ENCODE measurements at regions not wholly inside any gene's neighbourhood (a gene's known extent, or its start where the extent isn't known, plus 50 kb on each side); places are given as distances from the start of the nearest gene placed in this dataset.

DNA sequence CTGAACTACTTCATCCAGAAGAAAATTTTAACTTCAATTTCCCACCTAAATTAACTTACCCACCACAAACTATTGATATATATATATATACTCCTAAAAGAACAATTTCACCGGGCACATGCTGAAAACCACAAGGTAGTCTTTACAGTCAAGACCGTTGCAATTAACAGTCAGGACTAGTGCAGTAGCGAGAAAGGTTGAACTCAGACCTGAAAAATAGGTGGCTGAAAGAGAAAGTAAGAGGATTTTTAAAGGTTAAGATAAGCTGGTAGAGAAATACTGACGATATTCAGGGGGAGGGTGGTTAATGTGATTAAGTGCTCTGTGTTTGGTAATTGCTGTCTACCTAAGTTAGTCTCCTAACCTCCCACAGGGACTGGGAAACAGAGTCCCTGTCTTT, 1153.5 kb upstream of the TMPRSS15 start:
- no peak for DNase-seq
- Histone ChIP-seq H3K79me2 (ENCODE audit: insufficient read depth, low read length) (no peaks in the 10 kb centered on the region), H3K4me2 (ENCODE audit: insufficient read depth, low read length) (no peak overlapping the region), H3K9ac (ENCODE audit: low read depth, low read length) (no peak overlapping the region), H3K4me1 (ENCODE audit: insufficient read depth, low read length) (no peaks in the 10 kb centered on the region), H3K27ac (ENCODE audit: low read length) (no peak overlapping the region), H4K20me1 (ENCODE audit: insufficient read depth, low read length) (no peaks in the 10 kb centered on the region), H2AFZ (ENCODE audit: low read depth, low read length) (no peak overlapping the region), H3K4me3 (ENCODE audit: low read depth in 1 of 2, low read length in 2 of 2) (no peak overlapping the region), H3K9me3 (ENCODE audit: insufficient read depth, low read length, severe bottlenecking) (no peaks in the 10 kb centered on the region), H3K27me3 (ENCODE audit: insufficient read depth, low read length, poor library complexity) (no peaks in the 10 kb centered on the region), H3K36me3 (ENCODE audit: insufficient read depth, low read length) (no peaks in the 10 kb centered on the region)
- ATAC-seq (ENCODE audit: insufficient read depth, low read depth), result no peak
- no peak for TF ChIP-seq EZH2 (IDR thresholded peaks at IDR 0.05; ENCODE audit: borderline replicate concordance, low read depth, low read length, severe bottlenecking)
- TF ChIP-seq, protein P1, sequence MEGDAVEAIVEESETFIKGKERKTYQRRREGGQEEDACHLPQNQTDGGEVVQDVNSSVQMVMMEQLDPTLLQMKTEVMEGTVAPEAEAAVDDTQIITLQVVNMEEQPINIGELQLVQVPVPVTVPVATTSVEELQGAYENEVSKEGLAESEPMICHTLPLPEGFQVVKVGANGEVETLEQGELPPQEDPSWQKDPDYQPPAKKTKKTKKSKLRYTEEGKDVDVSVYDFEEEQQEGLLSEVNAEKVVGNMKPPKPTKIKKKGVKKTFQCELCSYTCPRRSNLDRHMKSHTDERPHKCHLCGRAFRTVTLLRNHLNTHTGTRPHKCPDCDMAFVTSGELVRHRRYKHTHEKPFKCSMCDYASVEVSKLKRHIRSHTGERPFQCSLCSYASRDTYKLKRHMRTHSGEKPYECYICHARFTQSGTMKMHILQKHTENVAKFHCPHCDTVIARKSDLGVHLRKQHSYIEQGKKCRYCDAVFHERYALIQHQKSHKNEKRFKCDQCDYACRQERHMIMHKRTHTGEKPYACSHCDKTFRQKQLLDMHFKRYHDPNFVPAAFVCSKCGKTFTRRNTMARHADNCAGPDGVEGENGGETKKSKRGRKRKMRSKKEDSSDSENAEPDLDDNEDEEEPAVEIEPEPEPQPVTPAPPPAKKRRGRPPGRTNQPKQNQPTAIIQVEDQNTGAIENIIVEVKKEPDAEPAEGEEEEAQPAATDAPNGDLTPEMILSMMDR (IDR thresholded peaks at IDR 0.05; ENCODE audit: borderline replicate concordance, extremely low read depth, low read length, poor library complexity, severe bottlenecking), result no peak

DNA sequence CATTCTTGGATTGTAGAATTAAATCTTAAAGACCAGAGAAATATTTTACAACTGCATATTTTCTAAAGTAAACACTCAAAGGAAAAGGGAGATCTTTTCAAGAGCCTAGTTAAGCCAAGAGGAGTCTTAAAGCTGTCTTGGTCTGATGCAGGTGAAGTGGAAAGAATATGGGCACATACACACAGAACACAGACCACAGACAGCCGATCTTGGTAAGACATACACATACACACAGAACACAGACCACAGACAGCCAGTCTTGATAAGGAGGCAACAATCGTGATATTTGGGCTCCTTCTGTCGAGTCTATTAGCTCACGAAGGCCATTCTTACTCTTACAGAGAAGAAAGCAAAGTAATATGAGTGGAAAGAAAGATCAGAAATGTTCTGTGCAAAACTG, 1153.9 kb upstream of the TMPRSS15 start:
- ATAC-seq (ENCODE audit: insufficient read depth, low read depth) (no peak), DNase-seq (no peak)
- Histone ChIP-seq H3K27ac (ENCODE audit: low read length) (no peak overlapping the region), H3K27me3 (ENCODE audit: insufficient read depth, low read length, poor library complexity) (no peaks in the 10 kb centered on the region), H3K4me1 (ENCODE audit: insufficient read depth, low read length) (no peaks in the 10 kb centered on the region), H4K20me1 (ENCODE audit: insufficient read depth, low read length) (no peaks in the 10 kb centered on the region), H3K36me3 (ENCODE audit: insufficient read depth, low read length) (no peaks in the 10 kb centered on the region), H3K9ac (ENCODE audit: low read depth, low read length) (no peak overlapping the region), H2AFZ (ENCODE audit: low read depth, low read length) (no peak overlapping the region), H3K4me3 (ENCODE audit: low read depth in 1 of 2, low read length in 2 of 2) (no peak overlapping the region), H3K9me3 (ENCODE audit: insufficient read depth, low read length, severe bottlenecking) (no peaks in the 10 kb centered on the region), H3K79me2 (ENCODE audit: insufficient read depth, low read length) (no peaks in the 10 kb centered on the region), H3K4me2 (ENCODE audit: insufficient read depth, low read length) (no peak overlapping the region)
- TF ChIP-seq EZH2 (IDR thresholded peaks at IDR 0.05; ENCODE audit: borderline replicate concordance, low read depth, low read length, severe bottlenecking), result no peak
- TF ChIP-seq, protein P1 (IDR thresholded peaks at IDR 0.05; ENCODE audit: borderline replicate concordance, extremely low read depth, low read length, poor library complexity, severe bottlenecking), result no peak

DNA sequence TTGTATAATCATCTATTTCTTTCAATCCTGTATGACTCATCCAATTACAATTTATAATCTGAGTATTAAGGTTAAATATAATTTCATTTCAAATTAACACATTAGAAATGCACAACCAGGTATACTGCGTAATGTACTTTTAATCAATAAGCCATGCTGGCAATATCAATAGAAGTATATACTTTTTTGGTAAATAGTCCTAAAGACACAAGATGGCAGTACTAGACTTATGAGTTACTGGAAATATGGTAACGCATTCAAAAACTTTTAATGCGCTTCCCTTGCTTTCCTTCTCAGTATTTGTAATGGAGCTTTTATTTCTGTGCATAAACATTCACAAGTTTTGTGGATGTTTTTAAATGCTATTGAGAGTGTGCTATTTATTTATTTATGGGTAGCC, 1162.0 kb upstream of the TMPRSS15 start:
- ATAC-seq (ENCODE audit: insufficient read depth, low read depth) (no peak), DNase-seq (no peak)
- Histone ChIP-seq H3K4me3 (ENCODE audit: low read depth in 1 of 2, low read length in 2 of 2) (no peak overlapping the region), H3K36me3 (ENCODE audit: insufficient read depth, low read length) (no peaks in the 10 kb centered on the region), H3K27me3 (ENCODE audit: insufficient read depth, low read length, poor library complexity) (no peaks in the 10 kb centered on the region), H3K4me1 (ENCODE audit: insufficient read depth, low read length) (no peaks in the 10 kb centered on the region), H4K20me1 (ENCODE audit: insufficient read depth, low read length) (no peaks in the 10 kb centered on the region), H2AFZ (ENCODE audit: low read depth, low read length) (no peak overlapping the region), H3K9me3 (ENCODE audit: insufficient read depth, low read length, severe bottlenecking) (no peaks in the 10 kb centered on the region), H3K4me2 (ENCODE audit: insufficient read depth, low read length) (no peak overlapping the region), H3K79me2 (ENCODE audit: insufficient read depth, low read length) (no peaks in the 10 kb centered on the region), H3K9ac (ENCODE audit: low read depth, low read length) (no peak overlapping the region), H3K27ac (ENCODE audit: low read length) (no peak overlapping the region)
- no peak for TF ChIP-seq EZH2 (IDR thresholded peaks at IDR 0.05; ENCODE audit: borderline replicate concordance, low read depth, low read length, severe bottlenecking)
- TF ChIP-seq, protein P1 (IDR thresholded peaks at IDR 0.05; ENCODE audit: borderline replicate concordance, extremely low read depth, low read length, poor library complexity, severe bottlenecking), result no peak

DNA sequence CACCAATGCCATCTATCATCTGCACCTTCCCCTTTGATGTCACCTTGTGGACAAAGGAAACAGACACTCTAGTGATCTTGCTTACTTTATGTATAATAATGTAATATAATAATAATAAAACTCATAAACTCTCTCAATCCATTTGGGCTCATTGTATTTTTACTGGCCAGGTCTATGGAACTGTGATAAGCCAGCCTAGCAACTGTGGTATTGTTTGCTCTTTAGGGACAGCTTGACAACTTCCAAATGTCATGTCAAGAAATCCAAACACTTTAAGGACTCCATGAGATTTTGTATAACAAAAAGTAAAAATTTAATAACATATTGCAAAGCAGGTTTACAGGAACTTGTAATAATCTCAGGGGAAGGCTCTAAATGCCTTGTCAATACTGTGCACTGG, 1163.4 kb upstream of the TMPRSS15 start:
- H3K4me2 ChIP-seq (ENCODE audit: insufficient read depth, low read length), result no peak overlapping the region
- H3K4me1 ChIP-seq (ENCODE audit: insufficient read depth, low read length), result no peaks in the 10 kb centered on the region
- H3K36me3 ChIP-seq (ENCODE audit: insufficient read depth, low read length), result no peaks in the 10 kb centered on the region
- no peaks in the 10 kb centered on the region for H4K20me1 ChIP-seq (ENCODE audit: insufficient read depth, low read length)
- DNase-seq, result no peak
- TF ChIP-seq, protein P1 (IDR thresholded peaks at IDR 0.05; ENCODE audit: borderline replicate concordance, extremely low read depth, low read length, poor library complexity, severe bottlenecking), result no peak
- ATAC-seq (ENCODE audit: insufficient read depth, low read depth), result no peak
- no peaks in the 10 kb centered on the region for H3K27me3 ChIP-seq (ENCODE audit: insufficient read depth, low read length, poor library complexity)
- no peak overlapping the region for H3K4me3 ChIP-seq (ENCODE audit: low read depth in 1 of 2, low read length in 2 of 2)
- H3K9me3 ChIP-seq (ENCODE audit: insufficient read depth, low read length, severe bottlenecking), result no peaks in the 10 kb centered on the region
- H3K79me2 ChIP-seq (ENCODE audit: insufficient read depth, low read length), result no peaks in the 10 kb centered on the region
- no peak overlapping the region for H2AFZ ChIP-seq (ENCODE audit: low read depth, low read length)
- H3K9ac ChIP-seq (ENCODE audit: low read depth, low read length), result no peak overlapping the region
- no peak overlapping the region for H3K27ac ChIP-seq (ENCODE audit: low read length)

All from DND-41 (cell line).